ENCODE measurements at regions not wholly inside any gene's neighbourhood (a gene's known extent, or its start where the extent isn't known, plus 50 kb on each side); places are given as distances from the start of the nearest gene placed in this dataset.
"Not testable (repeated sequence)": the region's sequence is repeated elsewhere in the genome, so short reads cannot be mapped to it uniquely, and the experiment has no call there.

DNA sequence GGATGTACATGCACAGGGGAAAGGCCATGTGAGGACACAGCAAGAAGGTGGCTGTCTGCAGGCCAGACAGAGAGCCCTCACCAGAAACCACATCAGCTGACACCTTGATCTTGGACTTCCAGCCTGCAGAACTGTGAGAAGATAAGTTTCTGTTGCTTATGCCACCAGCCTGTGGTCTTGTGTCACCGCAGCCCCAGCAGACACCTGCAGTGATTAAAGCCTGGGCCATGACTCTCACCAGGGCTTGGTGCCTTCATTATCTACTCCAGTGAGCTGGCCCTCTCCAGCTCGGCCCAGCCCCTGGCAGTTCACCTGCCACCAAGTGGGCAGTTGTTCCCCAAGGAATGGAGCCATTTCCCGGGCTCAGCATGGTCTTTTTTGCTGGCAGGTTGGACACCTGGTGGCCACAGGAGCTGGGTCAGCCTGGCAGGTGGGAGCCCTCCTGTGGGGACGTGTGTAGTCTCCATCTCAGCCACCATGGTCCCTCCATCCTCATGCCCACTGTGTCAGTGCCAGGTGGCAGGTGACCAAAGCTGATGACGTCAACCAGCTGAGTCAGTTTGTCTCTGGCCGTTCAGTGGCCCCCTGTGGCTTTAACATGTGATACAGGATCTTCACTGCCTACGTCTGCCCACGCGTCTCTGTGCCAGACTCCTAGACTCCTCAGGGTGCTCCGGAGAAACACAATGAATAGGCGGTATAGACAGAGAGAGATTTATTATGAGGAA is 99.9 kb upstream of the PPP1R26 start:
- DNase-seq (ENCODE audit: low read depth in 2 of 2): no peak

DNA sequence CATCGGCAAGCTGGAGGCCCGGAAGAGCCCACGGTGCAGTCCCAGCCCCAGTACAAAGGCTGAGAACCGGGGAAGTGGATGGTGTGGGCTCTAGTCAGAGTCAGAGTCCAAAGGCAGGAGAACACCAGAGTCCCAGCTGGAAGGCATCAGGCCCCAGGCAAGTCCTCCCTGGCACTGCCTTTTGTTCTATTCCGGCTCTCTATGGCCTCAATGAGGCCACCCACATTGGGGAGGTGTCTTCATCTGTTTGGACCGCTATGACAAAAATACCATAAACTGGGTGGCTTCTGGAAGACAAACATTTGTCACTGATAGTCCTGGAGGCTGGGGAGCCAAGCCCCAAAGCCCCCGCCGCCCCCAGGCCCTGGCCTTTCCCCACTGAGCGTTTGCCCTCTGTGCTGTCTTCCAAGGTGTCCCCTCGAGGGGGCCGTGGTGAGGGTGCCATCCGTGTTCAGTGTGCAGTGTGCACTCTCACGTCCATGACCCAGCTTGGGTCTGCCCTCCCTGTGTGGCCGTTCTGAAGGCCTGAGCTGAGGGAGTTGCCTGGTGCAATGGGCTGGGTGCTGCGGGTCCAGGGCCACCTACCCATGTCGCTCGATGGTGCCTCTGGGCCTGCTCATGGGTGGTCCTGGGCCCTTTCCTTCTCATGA is 99.1 kb upstream of the PPP1R26 start:
- DNase-seq (ENCODE audit: low read depth in 2 of 2): no peak

DNA sequence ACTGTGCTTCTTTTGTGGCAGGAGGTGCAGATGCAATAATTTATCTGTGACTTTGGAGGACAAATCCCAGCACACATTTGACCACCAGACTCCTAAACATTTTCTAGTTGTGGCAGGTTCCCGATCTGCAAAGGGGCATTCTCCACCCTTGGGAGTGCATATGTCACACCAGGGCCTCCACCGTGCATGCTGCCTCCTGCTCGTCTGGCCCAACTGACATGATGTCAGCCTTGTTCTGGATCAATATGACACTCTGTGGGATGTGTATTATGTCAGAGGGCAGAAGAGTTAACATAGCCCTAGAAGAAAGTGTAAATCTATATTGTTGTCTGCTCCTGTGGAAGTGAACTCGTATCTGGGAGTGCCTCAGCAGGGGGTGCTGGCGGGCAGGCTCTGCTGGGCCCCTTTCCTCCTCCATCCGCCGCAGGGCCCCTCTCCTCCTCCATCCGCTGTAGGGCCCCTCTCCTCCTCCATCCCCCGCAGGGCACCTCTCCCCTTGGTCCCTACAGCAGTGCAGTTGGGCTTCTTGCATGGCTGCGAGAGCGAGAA is 97.7 kb upstream of the PPP1R26 start:
- DNase-seq (ENCODE audit: low read depth in 2 of 2): no peak

DNA sequence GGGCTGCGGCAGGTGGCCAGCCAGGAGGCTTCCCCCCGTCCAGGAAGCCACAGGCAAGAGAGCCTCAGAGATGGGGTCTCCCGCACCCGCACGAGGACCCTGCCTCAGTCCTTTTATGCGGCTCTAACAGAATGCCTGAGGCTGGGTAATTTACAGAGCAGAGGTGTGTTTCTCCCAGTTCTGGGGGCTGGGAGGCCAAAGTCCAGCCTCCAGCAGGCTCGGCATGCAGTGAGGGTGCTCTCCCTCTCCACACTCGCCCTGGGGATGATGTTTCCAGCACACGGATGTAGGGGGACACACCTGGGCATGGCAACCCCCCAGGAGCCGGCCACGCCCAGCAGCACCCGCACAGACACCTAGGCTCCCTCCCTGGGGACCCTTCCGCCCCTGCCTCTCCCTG is 95.4 kb upstream of the PPP1R26 start:
- no peak for DNase-seq (ENCODE audit: low read depth in 2 of 2)

DNA sequence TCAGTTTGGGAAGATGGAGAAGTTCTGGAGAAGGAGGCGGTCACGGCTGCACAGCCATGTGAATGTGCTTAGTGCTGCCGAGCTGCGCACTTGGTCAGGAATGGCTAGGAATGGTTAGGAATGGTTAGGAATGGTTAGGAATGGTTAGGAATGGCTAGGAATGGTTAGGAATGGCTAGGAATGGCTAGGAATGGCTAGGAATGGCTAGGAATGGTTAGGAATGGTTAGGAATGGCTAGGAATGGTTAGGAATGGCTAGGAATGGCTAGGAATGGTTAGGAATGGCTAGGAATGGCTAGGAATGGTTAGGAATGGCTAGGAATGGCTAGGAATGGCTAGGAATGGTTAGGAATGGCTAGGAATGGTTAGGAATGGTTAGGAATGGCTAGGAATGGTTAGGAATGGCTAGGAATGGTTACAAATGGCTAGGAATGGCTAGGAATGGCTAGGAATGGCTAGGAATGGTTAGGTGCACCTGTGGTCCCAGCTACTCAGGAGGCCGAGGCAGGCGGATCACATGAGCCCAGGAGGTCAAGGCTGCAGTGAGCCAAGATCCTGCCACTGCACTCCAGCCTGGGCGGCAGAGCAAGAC is 94.7 kb upstream of the PPP1R26 start:
- not testable (repeated sequence) for DNase-seq (ENCODE audit: low read depth in 2 of 2)

DNA sequence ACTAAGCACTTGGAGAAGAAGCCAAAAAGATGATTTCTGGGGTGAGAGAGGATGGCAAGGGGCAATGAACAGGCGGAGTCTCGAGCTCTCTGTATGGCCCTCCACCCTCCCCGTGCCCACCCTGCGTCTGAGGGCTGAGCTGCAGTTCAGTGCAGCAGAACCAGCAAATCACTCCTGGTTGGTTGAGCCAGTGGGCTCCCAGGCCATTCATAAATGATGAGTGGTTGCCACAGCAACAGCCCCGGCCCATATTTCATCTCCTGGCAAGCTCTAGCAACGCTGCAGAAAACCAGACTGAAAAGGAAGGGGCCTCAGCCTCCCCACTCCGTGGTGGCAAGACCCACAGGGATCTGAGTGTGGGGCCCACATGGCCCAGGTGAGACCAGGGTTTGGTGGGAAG is 93.8 kb upstream of the PPP1R26 start:
- no peak for DNase-seq (ENCODE audit: low read depth in 2 of 2)

DNA sequence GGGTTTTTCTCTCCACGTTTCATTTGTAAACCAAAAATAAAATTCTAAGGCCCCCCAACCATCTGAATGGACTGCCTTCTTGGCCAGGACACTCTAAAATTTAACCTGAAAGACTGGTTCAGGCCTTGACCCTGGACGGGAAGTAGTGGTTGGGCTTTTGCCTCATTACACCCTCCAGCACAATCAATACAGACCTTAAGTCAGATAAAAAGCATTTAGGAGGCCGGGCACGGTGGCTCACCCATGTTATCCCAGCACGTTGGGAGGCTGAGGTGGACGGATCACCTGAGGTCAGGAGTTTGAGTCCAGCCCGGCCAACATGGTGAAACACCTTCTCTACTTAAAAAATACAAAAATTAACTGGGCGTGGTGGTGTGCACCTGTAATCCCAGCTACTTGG is 91.6 kb upstream of the PPP1R26 start:
- no peak for DNase-seq (ENCODE audit: low read depth in 2 of 2)

DNA sequence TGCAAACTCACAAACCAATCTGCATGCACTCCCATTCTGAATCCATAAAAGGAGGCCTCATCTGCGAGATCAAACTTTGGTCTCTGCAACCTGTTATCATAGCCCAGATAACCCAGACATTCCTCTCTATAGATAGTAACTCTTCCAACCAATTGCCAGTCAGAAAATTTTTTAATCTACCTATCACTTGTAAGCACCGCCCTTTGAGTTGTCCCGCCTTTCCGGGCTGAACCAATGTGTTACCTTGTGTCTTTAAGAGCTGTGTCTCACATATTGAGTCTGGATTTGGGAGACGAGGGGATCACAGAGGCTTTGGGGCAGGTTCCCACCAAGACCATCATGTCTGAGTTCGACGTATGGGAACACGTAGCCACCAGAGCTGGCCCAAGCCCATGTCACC is 91.1 kb upstream of the PPP1R26 start:
- no peak for DNase-seq (ENCODE audit: low read depth in 2 of 2)

DNA sequence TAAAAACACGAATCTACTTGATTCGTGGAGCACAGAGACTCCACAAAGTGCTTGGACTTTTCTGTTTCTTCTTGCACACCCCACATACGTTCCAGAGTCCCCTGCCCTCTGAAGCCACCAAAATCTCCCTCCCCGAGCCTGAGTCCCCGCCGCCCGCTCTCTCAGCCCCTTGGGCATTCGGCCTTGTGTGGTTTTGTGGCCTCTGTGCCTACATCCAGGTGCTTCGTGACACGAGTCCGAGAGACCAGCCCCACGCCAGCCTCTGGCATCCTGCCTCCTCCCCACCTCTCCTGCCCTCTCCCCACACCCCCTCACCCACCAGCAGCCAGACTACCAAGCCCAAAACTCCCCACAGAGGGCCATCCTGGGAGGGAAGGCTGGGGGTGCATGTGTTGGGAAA is 87.8 kb upstream of the PPP1R26 start:
- DNase-seq (ENCODE audit: low read depth in 2 of 2): no peak

DNA sequence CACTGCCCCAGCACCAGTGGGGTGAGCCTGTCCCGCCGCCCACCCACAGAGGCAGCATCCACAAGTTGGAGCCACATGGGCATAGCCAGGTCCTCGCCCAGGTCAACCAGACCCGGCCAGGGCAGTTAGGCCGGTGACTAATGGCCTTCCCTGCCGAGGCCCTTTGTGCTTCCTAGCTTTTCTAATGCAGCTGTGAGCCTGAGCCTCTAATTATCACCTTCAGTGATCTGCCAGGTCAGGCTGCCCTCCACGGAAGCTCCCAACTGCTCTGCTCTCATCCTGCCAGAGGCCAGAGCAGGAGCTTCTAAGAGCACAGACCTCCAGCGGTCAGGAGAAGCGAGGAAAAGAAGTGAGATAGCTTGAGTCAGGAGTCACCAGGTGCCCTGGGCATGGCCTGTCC is 87.1 kb upstream of the PPP1R26 start:
- DNase-seq (ENCODE audit: low read depth in 2 of 2): no peak

DNA sequence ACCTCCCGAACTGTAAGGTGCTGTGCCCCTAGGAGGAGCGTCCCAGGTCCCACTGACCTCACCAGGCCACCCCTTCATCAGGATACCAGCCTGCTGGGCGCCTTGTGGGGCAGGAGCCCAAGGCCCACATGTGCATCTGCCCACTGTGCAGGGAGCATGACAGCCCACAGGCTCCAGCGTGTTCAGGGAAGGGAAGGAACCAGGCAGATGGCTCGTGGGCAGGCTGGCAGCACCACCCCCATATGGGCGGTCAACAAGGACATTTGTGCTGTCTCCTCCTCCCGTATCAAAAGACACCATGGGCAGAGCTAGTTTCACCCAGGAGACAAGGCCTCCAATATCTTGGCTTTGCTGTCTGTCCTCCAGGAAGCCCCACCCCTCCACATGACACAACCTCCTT is 85.5 kb upstream of the PPP1R26 start:
- no peak for DNase-seq (ENCODE audit: low read depth in 2 of 2)

DNA sequence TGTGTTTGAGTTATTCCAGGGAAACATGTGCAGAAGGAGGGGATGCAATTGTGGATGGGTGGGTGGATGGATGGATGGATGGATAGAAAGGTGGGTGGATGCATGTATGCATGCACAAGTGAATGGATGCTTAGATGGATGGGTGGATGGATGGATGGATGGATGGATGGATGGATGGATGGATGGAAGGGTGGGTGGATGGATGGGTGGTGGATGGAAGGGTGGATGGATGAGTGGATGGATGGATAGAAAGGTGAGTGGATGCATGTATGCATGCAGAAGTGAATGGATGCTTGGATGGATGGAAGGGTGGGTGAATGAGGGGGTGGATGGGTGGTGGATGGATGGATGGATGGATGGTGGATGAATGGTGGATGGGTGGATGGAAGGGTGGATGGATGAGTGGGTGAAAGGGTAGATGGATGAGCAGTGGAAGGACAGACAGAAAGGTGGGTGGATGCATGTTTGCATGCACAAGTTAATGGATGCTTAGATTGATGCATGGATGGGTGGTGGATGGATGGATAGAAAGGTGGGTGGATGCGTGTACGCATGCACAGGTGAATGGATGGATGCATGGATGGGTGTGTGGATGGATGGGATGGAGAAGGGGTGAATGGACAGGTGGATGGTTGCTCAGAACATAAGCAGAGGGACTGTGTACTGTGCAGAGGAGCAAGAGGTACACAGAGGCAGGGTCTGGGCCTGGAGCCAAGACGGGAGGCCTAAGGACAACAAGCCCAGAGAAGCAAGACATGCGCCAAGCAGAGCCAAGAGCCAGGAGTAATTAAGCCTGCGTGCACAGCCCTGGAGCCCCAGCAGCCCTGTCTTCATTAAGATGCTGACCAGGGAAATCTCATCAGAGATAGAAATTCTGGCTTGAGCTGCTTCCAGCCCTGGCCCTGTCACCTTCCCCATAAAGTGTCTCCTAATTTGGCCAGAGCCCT is 84.6 kb upstream of the PPP1R26 start:
- no peak for DNase-seq (ENCODE audit: low read depth in 2 of 2)

DNA sequence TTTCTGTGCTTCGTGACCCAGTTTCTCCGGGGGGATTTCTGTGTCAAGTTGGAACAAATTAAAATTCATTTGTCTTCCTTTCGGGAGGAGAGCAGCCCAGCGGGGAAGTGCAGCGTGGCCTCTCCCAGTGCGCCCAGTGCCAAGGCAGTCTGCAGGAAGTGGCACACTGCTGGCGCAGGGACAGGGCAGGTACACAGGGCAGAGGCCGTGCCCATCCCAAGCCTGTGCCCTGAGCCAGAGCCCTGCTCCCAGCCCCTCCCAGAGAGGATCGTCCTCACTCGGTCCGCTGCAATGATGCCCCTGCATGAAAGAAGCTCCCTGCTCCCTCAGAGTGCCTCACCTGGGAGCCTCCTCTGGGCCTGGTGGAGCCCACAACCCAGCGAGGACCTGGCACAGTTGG is 82.4 kb upstream of the PPP1R26 start:
- no peak for DNase-seq (ENCODE audit: low read depth in 2 of 2)

DNA sequence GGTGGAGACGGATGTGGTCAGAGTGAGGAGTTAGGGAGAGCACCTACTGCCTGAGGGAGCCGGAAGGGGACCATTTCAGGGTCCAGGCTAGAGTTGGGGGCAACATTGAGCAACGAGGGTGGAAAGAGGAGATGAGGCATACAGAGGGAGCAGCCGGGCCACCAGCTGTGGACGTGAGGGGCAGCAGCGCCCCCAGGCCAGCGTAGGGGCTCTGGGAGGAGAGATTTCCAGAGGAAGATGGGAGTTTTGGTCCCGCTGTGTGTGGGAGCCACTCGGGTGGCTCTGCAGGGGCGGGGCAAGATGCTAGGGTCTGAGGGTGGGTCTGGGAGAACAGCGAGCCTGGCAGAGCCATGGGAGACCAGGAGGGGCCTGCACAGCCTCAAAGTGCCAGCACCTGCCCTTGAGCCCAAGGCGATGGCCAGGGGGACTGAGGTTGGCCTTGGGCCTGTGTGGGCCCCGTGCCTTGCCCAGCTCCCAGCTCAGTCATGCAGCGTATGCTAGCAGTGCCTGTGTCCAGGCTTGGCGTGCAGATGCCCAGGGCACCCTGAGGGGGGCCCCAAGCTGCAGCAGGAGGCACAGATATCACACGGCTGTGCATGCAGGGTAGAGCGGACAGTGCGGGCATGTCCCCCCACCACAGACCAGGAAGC is 80.5 kb upstream of the PPP1R26 start:
- DNase-seq (ENCODE audit: low read depth in 2 of 2): no peak

DNA sequence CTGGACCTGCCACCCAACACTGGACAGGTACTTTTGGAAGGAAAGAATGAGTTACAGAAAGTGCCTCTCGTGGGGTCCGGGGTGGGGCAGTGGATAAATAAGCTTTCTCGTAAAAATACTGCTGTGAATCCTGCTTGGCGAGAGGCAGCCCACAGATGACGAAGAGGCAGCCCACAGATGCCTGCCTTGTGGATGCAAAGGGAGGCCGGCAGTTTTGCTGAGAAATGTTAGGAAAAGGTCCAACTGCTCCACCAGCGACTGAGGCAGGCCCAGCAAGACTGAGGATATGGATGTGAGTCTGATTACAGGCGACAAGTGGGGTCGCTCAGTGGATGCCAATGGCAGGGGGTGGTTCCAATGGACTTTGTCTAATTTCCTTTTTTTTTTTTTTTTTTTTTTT is 79.1 kb upstream of the PPP1R26 start:
- DNase-seq (ENCODE audit: low read depth in 2 of 2): no peak

DNA sequence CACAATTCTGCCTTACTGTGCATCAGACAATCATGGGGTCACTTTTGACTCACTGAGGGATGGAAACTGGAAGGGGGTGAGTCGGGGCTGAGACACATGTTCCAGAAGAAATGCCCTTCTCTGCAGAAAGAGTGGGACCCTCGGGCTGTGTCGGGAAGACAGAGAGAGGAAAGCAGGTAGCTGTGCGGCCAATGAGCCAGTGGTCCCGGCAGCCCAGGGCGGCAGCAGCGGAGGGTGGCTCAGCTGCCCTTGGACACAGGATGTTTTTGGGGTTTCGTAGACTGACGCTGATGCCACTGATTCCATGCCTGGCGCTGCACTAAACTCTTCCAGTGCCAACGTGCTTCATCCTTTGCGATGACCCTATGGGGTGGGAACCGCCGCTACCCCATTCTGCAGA is 78.4 kb upstream of the PPP1R26 start:
- no peak for DNase-seq (ENCODE audit: low read depth in 2 of 2)

DNA sequence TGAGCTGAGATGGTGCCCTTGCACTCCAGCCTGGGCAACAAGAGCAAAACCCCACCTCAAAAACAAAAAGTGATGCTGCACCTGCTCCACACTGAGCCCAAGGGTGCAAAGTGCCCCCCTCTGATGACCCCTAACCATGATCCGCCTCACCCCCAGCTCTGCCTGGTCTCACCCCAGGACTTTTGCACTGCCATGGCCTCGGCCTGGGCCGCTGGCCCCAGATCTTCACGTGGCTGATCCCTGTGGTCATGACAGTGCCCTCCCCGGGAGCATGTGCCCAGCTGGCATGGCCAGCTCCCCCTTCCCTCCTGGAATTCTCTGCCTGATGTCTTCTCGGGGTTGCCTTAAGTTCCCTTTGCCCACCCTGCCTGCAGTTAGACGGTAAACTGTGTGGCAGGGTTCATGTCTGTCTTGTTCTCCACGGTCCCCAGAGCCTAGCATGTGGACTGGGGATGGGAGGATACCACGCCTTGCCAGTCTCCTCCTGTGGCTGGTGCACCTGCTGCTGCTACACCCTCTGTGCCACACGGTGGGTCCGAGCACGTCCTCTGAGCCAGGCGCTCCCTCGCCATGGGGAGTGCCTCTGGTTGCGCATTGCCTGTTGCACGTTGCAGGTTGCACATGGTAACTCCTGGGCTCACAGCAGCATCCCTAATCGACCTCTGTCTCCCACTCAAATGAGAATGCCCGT is 77.4 kb upstream of the PPP1R26 start:
- DNase-seq (ENCODE audit: low read depth in 2 of 2): no peak

DNA sequence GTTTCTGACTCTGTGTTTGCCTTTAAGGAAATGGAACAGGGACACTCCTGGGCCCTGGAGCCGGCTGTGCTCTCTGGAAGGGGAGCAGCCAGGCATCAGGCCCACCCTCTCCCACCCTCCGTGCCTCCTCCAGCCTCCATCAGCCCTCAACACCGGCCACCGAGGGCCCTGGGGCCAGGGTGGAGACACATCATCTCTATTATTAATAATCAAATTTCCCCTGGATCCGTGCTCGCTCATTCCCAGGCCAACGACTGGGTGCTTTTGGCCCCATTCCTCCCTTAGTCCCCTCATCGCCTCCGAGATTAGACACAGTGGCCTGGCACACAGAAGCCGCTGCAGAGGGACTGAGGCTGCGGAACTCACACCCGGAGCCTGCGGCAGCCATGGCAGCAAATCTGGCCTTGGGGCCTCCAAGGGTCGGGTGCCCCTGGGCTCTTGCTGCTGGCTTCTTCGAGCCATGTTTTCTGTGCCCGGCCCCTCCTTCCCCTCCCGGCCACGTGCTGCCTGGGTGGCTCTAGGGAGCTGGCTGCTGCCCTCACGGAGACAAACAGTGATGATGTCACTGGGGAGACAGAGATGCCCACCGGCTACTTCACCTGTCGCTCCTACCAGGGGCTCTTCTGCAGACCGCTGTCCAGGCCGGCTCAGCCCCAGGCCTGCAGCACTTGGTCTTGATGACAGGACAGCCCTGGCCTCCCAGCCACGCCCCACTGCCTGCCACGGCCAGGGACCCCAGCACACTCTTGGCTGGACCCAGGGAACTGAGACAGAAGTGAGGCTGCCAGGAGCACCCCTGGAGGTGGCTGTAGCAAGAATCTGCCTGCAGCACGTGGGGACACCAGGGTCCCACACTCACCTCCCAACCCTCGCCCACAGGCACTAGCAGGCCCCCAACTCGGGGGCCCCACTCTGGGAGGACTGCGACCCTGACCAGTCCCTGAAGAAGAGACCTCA is 76.6 kb upstream of the PPP1R26 start:
- DNase-seq (ENCODE audit: low read depth in 2 of 2): no peak

DNA sequence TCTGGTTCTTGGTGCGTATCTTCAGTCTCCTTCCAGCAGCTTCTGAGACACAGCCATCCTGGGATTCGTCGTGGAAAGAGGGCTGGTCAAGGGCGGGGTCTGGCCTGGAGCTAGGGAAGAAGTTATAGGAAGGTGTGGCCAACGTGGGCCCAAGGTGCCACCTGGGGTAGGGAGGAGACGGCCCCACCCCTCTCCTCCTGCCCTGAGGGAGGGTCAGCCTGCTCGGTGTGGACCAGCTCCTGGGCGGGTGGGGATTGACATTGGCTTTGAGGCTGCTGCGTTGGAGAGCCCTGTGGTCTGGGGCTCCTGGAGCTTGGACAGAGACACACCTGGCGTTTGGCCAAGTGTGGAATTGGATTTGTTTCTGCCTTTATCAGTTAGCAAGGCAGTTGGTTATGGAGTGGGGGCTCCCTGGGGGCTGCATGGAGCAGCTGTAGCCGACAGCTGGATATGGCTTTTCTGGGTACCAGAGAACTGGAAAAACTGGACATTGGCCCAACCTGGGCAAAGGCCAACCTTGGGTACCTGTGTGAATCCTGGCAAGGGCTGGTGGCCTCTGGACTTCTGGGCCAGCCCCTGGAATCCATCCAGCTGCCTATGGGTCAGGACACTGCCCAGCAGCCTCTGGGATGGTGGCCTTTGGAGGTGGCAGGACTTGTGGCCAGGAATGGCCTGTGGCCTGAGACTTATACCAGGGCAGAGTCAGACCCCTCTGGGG is 75.7 kb upstream of the PPP1R26 start:
- no peak for DNase-seq (ENCODE audit: low read depth in 2 of 2)
